OCI-LY3 (cell line): ENCODE measurements at regions not wholly inside any gene's neighbourhood (a gene's known extent, or its start where the extent isn't known, plus 50 kb on each side); places are given as distances from the start of the nearest gene placed in this dataset.

Experiments
- H2AFZ ChIP-seq: fragments of 200-600, 300-600 bp; shearing (Covaris generic); 2 replicates; pipeline ENCODE4 v1.6.0; 2014; ENCODE audit warnings: antibody characterized with exemption, low read depth, low read length
- H3K27ac ChIP-seq: fragments of 200-600, 300-600 bp; sonication (generic); 2 replicates; pipeline ENCODE4 v1.5.1; 2014; ENCODE audit warnings: mild to moderate bottlenecking, low read length, moderate library complexity, mixed read lengths
- H3K27me3 ChIP-seq: fragments of 200-600, 300-600 bp; sonication (generic); 2 replicates; pipeline ENCODE4 v1.6.1; 2014; ENCODE audit warnings: low read depth, low read length, mixed read lengths
- H3K36me3 ChIP-seq: fragments of 200-600, 300-600 bp; sonication (generic); replicated peaks from 2 replicates; pipeline ENCODE3; 2014; ENCODE audit warnings: low read depth, low read length, mixed read lengths
- H3K4me1 ChIP-seq: fragments of 300-600, 200-600 bp; sonication (generic); 2 replicates; pipeline ENCODE4 v1.6.1; 2014; ENCODE audit warnings: low read length, mixed read lengths
- H3K4me2 ChIP-seq: fragments of 200-600, 300-600 bp; sonication (generic); 2 replicates; pipeline ENCODE4 v1.6.1; 2014; ENCODE audit warnings: low read length, mixed read lengths
- H3K4me3 ChIP-seq: fragments of 300-600, 200-600 bp; sonication (generic); 2 replicates; pipeline ENCODE4 v1.5.1; 2014; ENCODE audit warnings: antibody characterized with exemption, mild to moderate bottlenecking, low read length, moderate library complexity
- H3K79me2 ChIP-seq: fragments of 300-600, 200-600 bp; shearing (Covaris generic); 2 replicates; pipeline ENCODE4 v1.6.1; 2014; ENCODE audit warnings: mild to moderate bottlenecking, low read length, mixed read lengths
- H3K9ac ChIP-seq: fragments of 300-600, 200-600 bp; shearing (Covaris generic); 2 replicates; pipeline ENCODE4 v1.6.0; 2014; ENCODE audit warnings: mild to moderate bottlenecking, low read length, moderate library complexity
- H3K9me3 ChIP-seq: fragments of 200-600, 300-600 bp; shearing (Covaris generic); 2 replicates; pipeline ENCODE4 v1.6.1; 2014; ENCODE audit warnings: low read length, mixed read lengths; ENCODE audit not compliant: insufficient read depth
- H4K20me1 ChIP-seq: fragments of 200-600, 300-600 bp; sonication (generic); 2 replicates; pipeline ENCODE4 v1.6.1; 2016; ENCODE audit warnings: low read length, mixed read lengths; ENCODE audit not compliant: insufficient read depth
- EZH2phosphoT487 ChIP-seq: fragments of 200-600 bp; shearing (Covaris generic); IDR thresholded peaks from 2 replicates; pipeline ENCODE4 v1.6.1; 2018; ENCODE audit warnings: antibody characterized with exemption, mixed run types, low read depth
- TF ChIP-seq, protein P1 (sequence below): fragments of 200-600, 300-600 bp; sonication (generic); IDR thresholded peaks from 2 replicates; pipeline ENCODE4 v1.5.1; 2014; ENCODE audit warnings: antibody characterized with exemption, low read length, low read depth

- no peaks in the 10 kb centered on the region for H3K4me1 ChIP-seq
Measured at GRCh38 chr18:10111191-10111590, 197.4 kb downstream of the VAPA start.

DNA sequence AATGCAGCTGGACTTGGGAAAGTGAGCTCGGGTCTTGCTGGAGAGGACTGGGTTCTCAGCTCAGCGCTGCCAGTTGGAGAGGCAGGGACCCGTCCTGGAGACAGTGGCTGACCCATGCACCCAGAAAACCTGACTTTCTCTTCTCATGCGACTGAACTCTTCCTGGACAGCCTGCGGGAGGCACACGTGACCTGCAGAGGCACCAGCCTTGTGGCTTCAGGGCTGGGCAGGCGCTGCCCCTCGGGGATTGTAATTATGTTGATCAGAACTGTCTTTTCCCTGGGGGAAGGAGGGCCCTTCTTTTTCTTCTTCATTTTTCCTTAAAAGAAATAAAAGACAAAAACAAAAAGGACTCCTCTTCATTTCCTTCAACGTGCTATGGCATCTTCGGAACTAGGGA lies 198.1 kb downstream of the VAPA start:
- no peak overlapping the region for H3K27ac ChIP-seq
- H3K4me2 ChIP-seq = no peak overlapping the region
- H3K27me3 ChIP-seq = no peaks in the 10 kb centered on the region; the same call in 1 of the 2 replicates
- no peaks in the 10 kb centered on the region for H3K9me3 ChIP-seq
- TF ChIP-seq, protein P1, sequence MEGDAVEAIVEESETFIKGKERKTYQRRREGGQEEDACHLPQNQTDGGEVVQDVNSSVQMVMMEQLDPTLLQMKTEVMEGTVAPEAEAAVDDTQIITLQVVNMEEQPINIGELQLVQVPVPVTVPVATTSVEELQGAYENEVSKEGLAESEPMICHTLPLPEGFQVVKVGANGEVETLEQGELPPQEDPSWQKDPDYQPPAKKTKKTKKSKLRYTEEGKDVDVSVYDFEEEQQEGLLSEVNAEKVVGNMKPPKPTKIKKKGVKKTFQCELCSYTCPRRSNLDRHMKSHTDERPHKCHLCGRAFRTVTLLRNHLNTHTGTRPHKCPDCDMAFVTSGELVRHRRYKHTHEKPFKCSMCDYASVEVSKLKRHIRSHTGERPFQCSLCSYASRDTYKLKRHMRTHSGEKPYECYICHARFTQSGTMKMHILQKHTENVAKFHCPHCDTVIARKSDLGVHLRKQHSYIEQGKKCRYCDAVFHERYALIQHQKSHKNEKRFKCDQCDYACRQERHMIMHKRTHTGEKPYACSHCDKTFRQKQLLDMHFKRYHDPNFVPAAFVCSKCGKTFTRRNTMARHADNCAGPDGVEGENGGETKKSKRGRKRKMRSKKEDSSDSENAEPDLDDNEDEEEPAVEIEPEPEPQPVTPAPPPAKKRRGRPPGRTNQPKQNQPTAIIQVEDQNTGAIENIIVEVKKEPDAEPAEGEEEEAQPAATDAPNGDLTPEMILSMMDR = no peak
- TF ChIP-seq EZH2phosphoT487 = no peak
- H3K79me2 ChIP-seq = no peaks in the 10 kb centered on the region
- H3K9ac ChIP-seq = no peak overlapping the region
- no peak overlapping the region for H2AFZ ChIP-seq
- no peak overlapping the region for H3K4me3 ChIP-seq
- H3K4me1 ChIP-seq = no peaks in the 10 kb centered on the region
- no peaks in the 10 kb centered on the region for H3K36me3 ChIP-seq
- no peaks in the 10 kb centered on the region for H4K20me1 ChIP-seq

More at GRCh38 chr18:10111191-10111590, 197.4 kb downstream of the VAPA start:
- Histone ChIP-seq H3K9me3 (no peaks in the 10 kb centered on the region), H2AFZ (no peak overlapping the region), H3K27ac (no peak overlapping the region), H3K4me2 (no peak overlapping the region), H3K4me3 (no peak overlapping the region), H4K20me1 (no peaks in the 10 kb centered on the region), H3K36me3 (no peaks in the 10 kb centered on the region), H3K79me2 (no peaks in the 10 kb centered on the region), H3K27me3 (no peaks in the 10 kb centered on the region; the same call in 1 of the 2 replicates), H3K9ac (no peak overlapping the region)
- TF ChIP-seq, protein P1 = no peak
- no peak for TF ChIP-seq EZH2phosphoT487

GRCh38 chr18:10113121-10114022 lies 199.6 kb downstream of the VAPA start:
- Histone ChIP-seq H3K79me2 (no peaks in the 10 kb centered on the region), H3K4me2 (no peak overlapping the region), H2AFZ (no peak overlapping the region), H3K4me3 (no peak overlapping the region), H3K4me1 (no peaks in the 10 kb centered on the region), H3K9me3 (no peaks in the 10 kb centered on the region), H4K20me1 (no peaks in the 10 kb centered on the region), H3K36me3 (no peaks in the 10 kb centered on the region), H3K27ac (no peak overlapping the region), H3K9ac (no peak overlapping the region), H3K27me3 (peaks cover 5% of the 10 kb centered on the region; the same call in 1 of the 2 replicates)
- no peak for TF ChIP-seq EZH2phosphoT487
- TF ChIP-seq, protein P1 = no peak

DNA sequence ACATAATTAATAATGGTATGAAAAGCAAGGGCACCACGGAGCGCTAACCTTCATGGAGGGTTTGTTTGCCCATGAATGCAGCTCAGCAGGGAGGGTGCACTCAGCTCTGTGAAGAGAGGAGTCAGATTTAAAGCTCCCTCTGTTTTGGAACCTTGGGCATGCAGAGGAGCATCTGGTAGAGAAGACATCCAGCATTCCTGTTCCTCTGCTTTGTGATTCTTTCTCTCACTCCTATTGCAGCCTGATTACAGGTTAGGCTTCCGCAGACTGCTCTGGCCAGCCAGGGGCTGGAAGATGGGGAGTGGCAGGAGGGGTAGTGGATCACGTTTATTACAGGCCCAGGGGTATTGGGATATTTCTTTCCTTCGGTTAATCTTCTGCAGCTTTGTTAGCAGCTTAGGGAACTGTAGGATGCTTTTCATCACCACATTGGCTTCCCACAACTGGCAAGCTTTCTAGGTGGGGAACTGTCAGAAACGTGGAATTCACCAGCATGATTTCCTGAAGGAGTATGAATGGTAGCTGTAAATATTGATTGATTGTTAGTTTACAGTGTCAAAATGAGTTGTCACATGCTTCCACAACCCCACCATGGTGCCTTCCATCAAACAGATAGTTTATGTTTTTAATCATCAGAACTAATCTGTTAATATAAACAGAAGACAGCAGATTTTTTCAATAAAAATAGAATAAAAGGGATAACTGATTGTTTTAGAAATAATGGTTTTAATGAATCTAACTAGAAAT lies 201.1 kb downstream of the VAPA start:
- Histone ChIP-seq H2AFZ (no peak overlapping the region), H3K4me1 (no peaks in the 10 kb centered on the region), H3K79me2 (no peaks in the 10 kb centered on the region)

More for the DNA sequence above, 201.1 kb downstream of the VAPA start:
- no peak overlapping the region for H3K4me2 ChIP-seq
- no peaks in the 10 kb centered on the region for H3K9me3 ChIP-seq
- peaks cover 5% of the 10 kb centered on the region; the same call in 1 of the 2 replicates for H3K27me3 ChIP-seq
- no peaks in the 10 kb centered on the region for H4K20me1 ChIP-seq
- no peak overlapping the region for H3K4me3 ChIP-seq
- no peaks in the 10 kb centered on the region for H3K36me3 ChIP-seq
- TF ChIP-seq, protein P1 = no peak
- no peak for TF ChIP-seq EZH2phosphoT487
- no peak overlapping the region for H3K9ac ChIP-seq
- no peak overlapping the region for H3K27ac ChIP-seq
